Left lobe of liver (tissue), 2 donors: ENCODE measurements at regions not wholly inside any gene's neighbourhood (a gene's known extent, or its start where the extent isn't known, plus 50 kb on each side); places are given as distances from the start of the nearest gene placed in this dataset.
"Not testable (repeated sequence)": the region's sequence is repeated elsewhere in the genome, so short reads cannot be mapped to it uniquely, and the experiment has no call there.

Source experiments
- ATAC-seq: fragments of 200-7000 bp; cut with Tn5 transposase; one replicate; pipeline ENCODE4 v1.9.1; 2020; ENCODE audit warnings: mild to moderate bottlenecking, moderate library complexity
- DNase-seq: peaks from one replicate; pipeline ENCODE4 v3.0.0-alpha.2; 2020; ENCODE audit warnings: low spot score
- donor health status: DM: no; HTN: no; CAD: no; lungs with moderate emphysema.
- donor health status: DM: no; HTN: yes; CAD: no.

DNA sequence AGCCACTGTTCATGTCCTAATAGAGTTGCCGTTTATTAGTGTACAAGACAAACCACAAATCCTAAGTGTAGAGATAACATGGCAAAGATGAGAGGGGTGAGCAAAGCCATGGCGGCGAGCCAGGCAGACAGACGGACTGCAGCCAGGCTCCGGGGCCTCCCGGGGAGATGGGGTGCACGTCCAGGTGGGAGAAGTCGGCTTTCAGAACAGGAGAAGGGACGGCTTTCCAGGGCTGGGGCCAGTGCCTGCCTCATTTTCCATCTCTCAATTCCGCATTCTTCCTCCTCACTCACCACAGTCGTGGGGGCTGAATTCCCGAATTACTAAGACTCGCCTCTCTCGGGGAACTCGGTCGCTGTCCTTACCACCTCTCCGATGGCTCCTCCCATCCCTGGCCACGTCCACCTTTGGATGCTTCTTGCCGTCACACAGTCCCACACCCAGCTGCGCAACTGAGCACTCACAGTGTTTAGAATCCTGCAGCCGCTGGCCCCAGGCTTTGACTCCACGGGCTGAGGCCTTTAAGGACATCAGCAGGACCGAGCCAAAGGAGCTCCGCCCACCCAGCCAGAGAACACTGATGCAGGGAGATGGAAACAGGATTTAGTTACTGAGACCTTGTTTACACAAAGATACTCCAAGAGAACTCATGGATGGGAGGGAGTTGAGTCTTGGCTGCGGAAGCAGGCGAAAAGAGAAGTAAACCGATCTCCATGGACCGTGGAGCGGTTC is 59.7 kb downstream of the RNF112 start:
- DNase-seq (no peak), ATAC-seq (peak; percentile 42)

DNA sequence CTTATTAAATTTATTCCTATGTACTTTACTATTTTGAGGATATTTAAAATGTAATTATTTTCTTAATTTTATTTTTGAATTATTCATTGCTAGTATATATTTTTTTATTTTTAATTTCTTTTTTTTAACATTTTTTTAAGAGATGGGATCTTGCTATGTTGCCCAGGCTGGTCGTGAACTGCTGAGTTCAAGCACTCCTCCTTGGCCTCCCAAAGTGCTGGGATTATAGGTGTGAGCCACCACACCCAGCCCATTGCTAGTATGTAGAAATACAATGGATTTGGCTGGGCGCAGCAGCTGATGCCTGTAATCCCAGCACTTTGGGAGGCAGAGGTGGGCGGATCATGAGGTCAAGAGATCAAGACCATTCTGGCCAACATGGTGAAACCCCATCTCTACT is 59.2 kb upstream of the SLC47A1 start:
- not testable (repeated sequence) for ATAC-seq, DNase-seq

DNA sequence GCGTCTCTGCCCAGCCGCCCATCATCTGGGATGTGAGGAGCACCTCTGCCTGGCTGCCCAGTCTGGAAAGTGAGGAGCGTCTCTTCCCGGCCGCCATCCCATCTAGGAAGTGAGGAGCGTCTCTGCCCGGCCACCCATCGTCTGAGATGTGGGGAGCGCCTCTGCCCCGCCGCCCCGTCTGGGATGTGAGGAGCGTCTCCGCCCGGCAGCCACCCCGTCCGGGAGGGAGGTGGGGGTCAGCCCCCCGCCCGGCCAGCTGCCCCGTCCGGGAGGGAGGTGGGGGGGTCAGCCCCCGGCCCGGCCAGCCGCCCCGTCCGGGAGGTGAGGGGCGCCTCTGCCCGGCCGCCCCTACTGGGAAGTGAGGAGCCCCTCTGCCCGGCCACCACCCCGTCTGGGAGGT is 57.9 kb upstream of the SLC47A1 start:
- not testable (repeated sequence) for ATAC-seq, DNase-seq

DNA sequence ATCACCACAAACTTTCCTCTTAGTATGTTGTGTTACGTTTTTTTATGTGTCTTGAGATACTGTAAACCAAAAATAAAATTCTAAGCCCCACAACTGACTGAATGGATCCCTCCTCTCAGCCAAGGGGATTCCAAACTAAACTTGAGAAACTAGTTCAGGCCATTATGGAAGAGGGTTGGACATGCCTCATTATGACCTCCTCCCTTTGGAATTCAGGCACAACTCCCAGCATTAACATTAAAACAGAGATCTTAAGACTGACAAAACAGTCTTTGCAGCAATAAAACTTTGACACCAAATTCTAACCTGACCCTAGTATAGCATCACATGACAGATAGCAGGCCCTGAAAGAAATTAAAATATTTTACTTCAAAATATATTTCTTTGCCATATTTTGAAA is 51.1 kb upstream of the SLC47A1 start:
- no peak for ATAC-seq
- no peak for DNase-seq
